HG03571 (cell line): ENCODE measurements at regions not wholly inside any gene's neighbourhood (a gene's known extent, or its start where the extent isn't known, plus 50 kb on each side); places are given as distances from the start of the nearest gene placed in this dataset.
"Not testable (repeated sequence)": the region's sequence is repeated elsewhere in the genome, so short reads cannot be mapped to it uniquely, and the experiment has no call there.

Source experiments
- ATAC-seq: cut with Tn5 transposase; IDR thresholded peaks from one replicate; pipeline ENCODE4 v1.9.1; 2021; ENCODE audit not compliant: unreplicated experiment

- no peak for ATAC-seq
Observed at GRCh38 chr12:17369556-17369955, 720.4 kb downstream of the RERGL start.

GRCh38 chr12:17361224-17361623 is 728.8 kb downstream of the RERGL start:
- ATAC-seq: no peak

- no peak for ATAC-seq
Observed at GRCh38 chr12:17358835-17359234, 731.2 kb downstream of the RERGL start.

GRCh38 chr12:17357396-17357795 is 732.6 kb downstream of the RERGL start:
- ATAC-seq: no peak

- no peak for ATAC-seq
Observed at GRCh38 chr12:17352164-17352563, 737.8 kb downstream of the RERGL start.

GRCh38 chr12:17348311-17348710 is 741.7 kb downstream of the RERGL start:
- ATAC-seq: no peak

GRCh38 chr12:17344649-17345048 is 738.7 kb upstream of the LMO3 start:
- no peak for ATAC-seq

- ATAC-seq: no peak
Observed at GRCh38 chr12:17342381-17342961, 736.5 kb upstream of the LMO3 start.

- ATAC-seq: no peak
Observed at GRCh38 chr12:17335487-17335886, 729.5 kb upstream of the LMO3 start.

GRCh38 chr12:17334784-17335183 is 728.8 kb upstream of the LMO3 start:
- no peak for ATAC-seq

- ATAC-seq: no peak
Observed at GRCh38 chr12:17333287-17333686, 727.3 kb upstream of the LMO3 start.

- no peak for ATAC-seq
Observed at GRCh38 chr12:17326649-17327048, 720.7 kb upstream of the LMO3 start.

- ATAC-seq: no peak
Observed at GRCh38 chr12:17322090-17322489, 716.1 kb upstream of the LMO3 start.

- no peak for ATAC-seq
Observed at GRCh38 chr12:17304503-17305347, 698.8 kb upstream of the LMO3 start.

- no peak for ATAC-seq
Observed at GRCh38 chr12:17302001-17302400, 696.0 kb upstream of the LMO3 start.

GRCh38 chr12:17301544-17301943 is 695.6 kb upstream of the LMO3 start:
- no peak for ATAC-seq

- ATAC-seq: no peak
Observed at GRCh38 chr12:17296882-17297281, 690.9 kb upstream of the LMO3 start.

GRCh38 chr12:17286874-17287273 is 680.9 kb upstream of the LMO3 start:
- ATAC-seq: no peak

GRCh38 chr12:17284873-17285272 is 678.9 kb upstream of the LMO3 start:
- no peak for ATAC-seq

GRCh38 chr12:17283563-17283962 is 677.6 kb upstream of the LMO3 start:
- no peak for ATAC-seq

- ATAC-seq: not testable (repeated sequence)
Observed at GRCh38 chr12:17282169-17282568, 676.2 kb upstream of the LMO3 start.

GRCh38 chr12:17278946-17279345 is 673.0 kb upstream of the LMO3 start:
- no peak for ATAC-seq

- no peak for ATAC-seq
Observed at GRCh38 chr12:17276196-17276595, 670.2 kb upstream of the LMO3 start.
